H1 (cell line): ENCODE measurements at regions not wholly inside any gene's neighbourhood (a gene's known extent, or its start where the extent isn't known, plus 50 kb on each side); places are given as distances from the start of the nearest gene placed in this dataset.

Experiments used
- CEBPB ChIP-seq: IDR thresholded peaks from 2 replicates; pipeline ENCODE4 v1.6.1; 2012; ENCODE audit warnings: low read depth, low read length
- CHD2 ChIP-seq: IDR thresholded peaks from 2 replicates; pipeline ENCODE4 v1.6.1; 2012; ENCODE audit warnings: low read length, improper control_type of control experiment
- MAFK ChIP-seq: IDR thresholded peaks from 2 replicates; pipeline ENCODE4 v1.6.1; 2012; ENCODE audit warnings: low read depth, mild to moderate bottlenecking, improper control_type of control experiment, low read length
- MAX ChIP-seq: IDR thresholded peaks from 2 replicates; pipeline ENCODE4 v1.6.1; 2012; ENCODE audit warnings: inconsistent platforms
- RAD21 ChIP-seq, 2 experiments: IDR thresholded peaks in 1 of 2; conservative IDR thresholded peaks in 1 of 2; 2 replicates each; pipeline ENCODE4 v1.6.1; 2011; ENCODE audit warnings: low read depth in 2 of 2, low read length in 2 of 2, improper control_type of control experiment in 1 of 2, inconsistent platforms in 1 of 2, mild to moderate bottlenecking in 1 of 2, moderate library complexity in 1 of 2
- TAF1 ChIP-seq: IDR thresholded peaks from 2 replicates; pipeline ENCODE4 v1.6.1; 2011; ENCODE audit warnings: mild to moderate bottlenecking, low read depth, low read length
- TF ChIP-seq, protein P1 (sequence below), 3 experiments: IDR thresholded peaks; 1 replicate in 2 of 3; 2 replicates in 1 of 3; pipeline versions ENCODE4 v1.5.1 to v1.6.1; 2011; ENCODE audit warnings: low read length in 3 of 3, mild to moderate bottlenecking in 3 of 3, inconsistent platforms in 2 of 3, low read depth in 1 of 3, moderate library complexity in 1 of 3; ENCODE audit not compliant: insufficient read depth in 1 of 3; ENCODE audit errors: control extremely low read depth in 1 of 3

GRCh38 chr6:167768471-167769215 is 58.1 kb upstream of the AFDN start:
- TF ChIP-seq, protein P1, sequence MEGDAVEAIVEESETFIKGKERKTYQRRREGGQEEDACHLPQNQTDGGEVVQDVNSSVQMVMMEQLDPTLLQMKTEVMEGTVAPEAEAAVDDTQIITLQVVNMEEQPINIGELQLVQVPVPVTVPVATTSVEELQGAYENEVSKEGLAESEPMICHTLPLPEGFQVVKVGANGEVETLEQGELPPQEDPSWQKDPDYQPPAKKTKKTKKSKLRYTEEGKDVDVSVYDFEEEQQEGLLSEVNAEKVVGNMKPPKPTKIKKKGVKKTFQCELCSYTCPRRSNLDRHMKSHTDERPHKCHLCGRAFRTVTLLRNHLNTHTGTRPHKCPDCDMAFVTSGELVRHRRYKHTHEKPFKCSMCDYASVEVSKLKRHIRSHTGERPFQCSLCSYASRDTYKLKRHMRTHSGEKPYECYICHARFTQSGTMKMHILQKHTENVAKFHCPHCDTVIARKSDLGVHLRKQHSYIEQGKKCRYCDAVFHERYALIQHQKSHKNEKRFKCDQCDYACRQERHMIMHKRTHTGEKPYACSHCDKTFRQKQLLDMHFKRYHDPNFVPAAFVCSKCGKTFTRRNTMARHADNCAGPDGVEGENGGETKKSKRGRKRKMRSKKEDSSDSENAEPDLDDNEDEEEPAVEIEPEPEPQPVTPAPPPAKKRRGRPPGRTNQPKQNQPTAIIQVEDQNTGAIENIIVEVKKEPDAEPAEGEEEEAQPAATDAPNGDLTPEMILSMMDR (IDR thresholded peaks at IDR 0.05; ENCODE audit: control extremely low read depth in 1 of 3, insufficient read depth in 1 of 3, low read depth in 1 of 3, low read length in 3 of 3) = no peak
- no peak for TF ChIP-seq CHD2
- TF ChIP-seq MAFK = no peak
- TF ChIP-seq MAX = no peak
- TF ChIP-seq RAD21 (IDR thresholded peaks at IDR 0.05 in 1 of 2, conservative IDR thresholded peaks at IDR 0.05 in 1 of 2; ENCODE audit: low read depth in 2 of 2, low read length in 2 of 2) = no peak
- TF ChIP-seq CEBPB = no peak
- no peak for TF ChIP-seq TAF1
